Stimulated activated CD4-positive, alpha-beta T cell treated with anti-CD3 and anti-CD28 coated beads, Interleukin-1b, Interleukin-23, amount 100 ng/mL, for 48 hours (primary cell): ENCODE measurements at regions not wholly inside any gene's neighbourhood (a gene's known extent, or its start where the extent isn't known, plus 50 kb on each side); places are given as distances from the start of the nearest gene placed in this dataset.
"Not testable (repeated sequence)": the region's sequence is repeated elsewhere in the genome, so short reads cannot be mapped to it uniquely, and the experiment has no call there.

Experiments used
- DNase-seq: peaks from one replicate; pipeline ENCODE4 v3.0.0-alpha.2; 2020

DNA sequence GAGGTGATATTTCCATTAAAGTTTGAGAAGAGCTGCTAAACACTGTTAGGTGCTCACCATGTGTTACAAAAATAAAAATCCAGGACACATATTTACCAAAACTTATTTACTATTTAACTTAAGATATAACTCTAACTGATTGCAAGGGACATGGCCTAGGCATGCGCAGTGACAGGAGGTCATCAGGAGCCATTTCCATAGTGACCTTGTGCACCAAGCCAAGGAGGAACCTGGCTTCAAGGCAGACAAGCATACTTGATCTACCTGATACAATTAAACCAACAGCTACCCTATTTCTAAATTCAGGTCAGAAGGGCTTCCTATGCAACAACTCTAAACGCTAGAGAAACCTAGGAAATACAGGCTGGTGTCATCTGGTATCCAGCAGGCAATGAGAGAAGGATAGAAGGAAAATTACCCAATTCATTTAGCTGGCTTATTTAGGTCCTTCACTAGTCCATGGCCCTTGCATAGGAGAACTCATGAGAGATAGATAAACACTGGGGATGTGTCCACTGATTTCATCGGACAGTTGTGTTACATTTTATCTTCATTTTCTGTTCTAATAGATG is 134.4 kb downstream of the FOXB1 start:
- DNase-seq = no peak

GRCh38 chr15:60152386-60152785 is 148.3 kb downstream of the FOXB1 start:
- no peak for DNase-seq

GRCh38 chr15:60154764-60155325 is 150.7 kb downstream of the FOXB1 start:
- DNase-seq = no peak

DNA sequence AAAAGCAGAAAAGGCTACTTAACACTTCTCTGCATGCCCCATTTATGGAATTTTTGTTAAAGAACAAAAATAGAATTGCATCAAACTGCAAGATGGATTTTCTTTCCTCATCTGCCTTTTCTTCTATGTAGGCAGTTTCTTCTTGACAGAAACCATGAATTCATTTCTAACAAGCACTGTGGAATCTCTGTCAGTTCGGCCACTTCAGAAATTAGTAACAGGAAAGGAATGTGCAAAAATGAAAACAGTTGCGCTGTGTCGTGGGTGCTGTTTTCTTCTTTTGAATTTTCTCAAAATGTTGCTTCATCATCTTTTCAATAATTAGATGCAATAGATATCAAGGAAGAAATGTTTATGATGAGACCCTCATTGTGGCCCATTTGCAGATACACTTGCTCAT is 151.6 kb downstream of the FOXB1 start:
- DNase-seq = no peak

DNA sequence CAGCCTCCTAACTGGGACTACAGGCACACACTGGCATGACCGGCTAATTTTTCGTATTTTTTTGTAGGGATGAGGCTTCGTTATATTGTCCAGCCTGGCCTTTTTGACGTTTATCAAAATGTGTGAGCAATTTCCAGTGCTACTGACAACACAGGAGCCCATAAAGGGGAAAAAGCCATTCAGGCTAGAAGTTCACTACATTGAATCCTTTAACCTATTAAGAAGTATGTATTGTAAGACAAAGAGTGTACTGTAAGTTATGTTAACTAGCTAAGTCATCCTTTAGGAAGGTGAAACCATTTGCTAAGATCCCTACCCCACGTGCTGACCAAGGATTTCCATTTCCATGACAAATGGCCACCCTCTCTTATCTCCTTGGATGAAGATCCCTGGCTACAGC is 156.8 kb downstream of the FOXB1 start:
- DNase-seq = no peak

DNA sequence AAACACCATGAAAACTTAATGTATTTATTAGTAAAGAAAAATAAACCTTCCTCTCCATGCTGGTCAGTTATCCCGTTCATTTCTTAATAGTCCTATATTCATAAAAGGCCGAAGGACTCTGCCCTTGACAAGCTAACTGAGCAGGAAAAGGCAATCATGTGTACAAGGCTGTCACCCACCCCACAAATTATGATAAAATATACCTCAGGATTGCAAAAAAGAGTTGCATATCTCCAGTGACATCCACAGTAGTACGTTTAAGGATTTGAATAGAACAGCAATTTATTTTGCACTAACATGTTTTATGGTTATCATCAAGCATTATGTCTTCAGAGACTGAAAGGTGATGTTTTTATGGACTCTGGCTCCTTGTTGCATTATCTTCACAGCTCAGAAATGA is 157.6 kb downstream of the FOXB1 start:
- no peak for DNase-seq

DNA sequence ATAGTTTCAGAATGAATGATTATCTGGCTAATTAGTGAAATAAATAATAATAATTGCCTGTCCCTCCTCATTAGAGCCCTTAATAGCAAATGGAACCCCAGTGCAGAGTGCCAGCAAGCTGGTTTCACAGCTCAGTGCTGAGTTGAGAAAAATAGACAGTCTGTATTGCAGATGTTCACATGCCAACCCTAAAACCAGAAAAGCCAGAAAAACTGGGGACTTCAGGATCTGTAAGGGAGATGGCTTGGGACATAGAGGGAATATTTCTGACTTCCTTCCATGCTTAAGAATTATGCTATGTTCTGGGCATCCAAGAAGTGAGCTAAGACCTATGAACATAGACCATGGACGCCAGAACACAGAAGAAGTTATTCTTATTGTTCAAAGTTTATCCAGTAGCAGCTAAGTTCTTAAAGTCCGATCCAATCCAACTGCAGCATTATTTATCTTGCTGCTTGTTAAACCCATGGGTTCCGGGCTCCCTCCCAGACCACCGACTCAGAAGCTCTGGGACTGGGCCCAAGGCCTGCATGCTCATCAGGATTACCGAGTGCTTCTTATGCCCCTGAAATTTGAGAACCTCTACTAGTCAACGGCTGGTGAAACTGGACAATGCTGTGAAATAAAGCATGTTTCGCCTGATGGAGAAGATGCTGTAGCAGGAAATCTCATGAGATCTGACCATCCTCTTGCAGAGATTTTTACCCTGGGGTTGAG is 158.3 kb downstream of the FOXB1 start:
- DNase-seq = no peak

DNA sequence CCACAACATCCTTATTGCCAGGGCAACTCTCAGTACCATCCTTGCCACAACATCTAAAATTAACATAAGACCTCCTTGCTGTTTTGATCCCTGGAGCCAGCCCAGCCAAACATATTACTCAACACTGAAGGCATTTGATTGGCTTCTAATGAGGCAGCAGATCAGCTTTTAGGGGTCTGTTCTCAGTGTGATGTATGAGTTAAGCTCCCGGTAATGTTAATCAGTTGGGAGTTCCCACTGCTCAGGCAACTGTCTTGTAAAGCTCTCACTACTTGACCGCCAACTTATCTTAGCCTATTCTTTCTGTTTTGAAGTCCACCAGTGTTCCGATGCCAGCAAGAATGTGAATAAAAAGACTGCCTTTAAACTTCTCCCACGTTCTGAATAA is 158.9 kb downstream of the FOXB1 start:
- DNase-seq = no peak

DNA sequence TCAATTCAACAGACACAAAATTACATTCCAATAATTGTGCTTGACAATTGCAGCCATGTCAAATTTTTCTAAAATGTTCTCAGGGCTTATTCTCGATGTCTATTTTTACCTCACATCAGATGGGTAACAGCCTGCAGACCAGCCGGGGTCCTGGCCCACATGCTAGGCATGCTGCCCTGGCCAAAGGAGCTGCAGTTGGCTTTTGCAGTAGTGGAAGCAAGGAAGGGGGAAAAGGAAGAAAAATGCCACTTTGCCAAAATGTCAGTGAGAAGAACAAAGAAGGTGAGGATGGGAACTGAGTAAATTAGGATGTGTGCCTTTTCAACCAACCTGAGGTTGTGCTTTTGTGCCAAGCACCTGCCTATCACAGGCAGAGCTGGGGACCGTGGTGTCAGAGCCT is 161.0 kb downstream of the FOXB1 start:
- no peak for DNase-seq

DNA sequence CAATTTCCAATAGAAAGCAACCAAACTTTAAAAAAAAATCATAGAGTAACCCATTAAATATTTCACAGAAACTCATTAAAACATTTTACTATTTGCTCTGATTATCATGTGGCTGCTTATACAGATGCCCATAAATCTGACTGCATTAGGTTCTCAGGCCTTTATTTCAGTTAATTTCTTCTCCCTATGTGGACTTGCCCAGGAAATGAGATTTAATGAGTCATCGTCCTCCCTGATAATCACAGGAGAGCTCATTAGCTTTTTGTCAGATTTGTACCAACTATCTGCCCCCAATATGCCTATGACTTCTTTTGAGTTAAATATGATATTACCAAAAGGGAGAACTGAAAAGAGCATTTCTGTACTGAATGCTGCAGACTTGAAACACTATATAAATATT is 168.0 kb downstream of the FOXB1 start:
- DNase-seq = no peak

- DNase-seq = peak; percentile 6
Observed at GRCh38 chr15:60179786-60180391, 175.8 kb downstream of the FOXB1 start.

- DNase-seq = not testable (repeated sequence)
Observed at GRCh38 chr15:60181957-60182356, 177.8 kb downstream of the FOXB1 start.

DNA sequence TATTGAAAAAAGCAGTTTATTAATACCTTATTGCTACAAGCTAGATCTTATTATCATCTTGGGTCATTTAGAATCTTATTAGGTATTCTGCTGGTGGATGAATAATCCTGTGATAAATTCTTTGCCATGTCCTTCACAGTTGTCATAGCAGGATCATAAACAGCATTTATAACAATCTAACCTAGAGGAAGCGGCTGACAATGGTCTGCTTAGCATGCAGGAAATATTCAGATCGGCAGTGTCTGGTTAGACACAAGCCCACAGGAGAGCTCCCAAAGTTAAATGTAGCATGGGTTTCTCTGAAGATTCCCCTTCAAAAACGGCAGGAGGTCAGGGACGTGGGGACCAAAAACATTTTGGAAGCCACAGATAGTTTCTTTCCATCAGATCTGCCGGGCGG is 179.3 kb downstream of the FOXB1 start:
- DNase-seq = no peak

DNA sequence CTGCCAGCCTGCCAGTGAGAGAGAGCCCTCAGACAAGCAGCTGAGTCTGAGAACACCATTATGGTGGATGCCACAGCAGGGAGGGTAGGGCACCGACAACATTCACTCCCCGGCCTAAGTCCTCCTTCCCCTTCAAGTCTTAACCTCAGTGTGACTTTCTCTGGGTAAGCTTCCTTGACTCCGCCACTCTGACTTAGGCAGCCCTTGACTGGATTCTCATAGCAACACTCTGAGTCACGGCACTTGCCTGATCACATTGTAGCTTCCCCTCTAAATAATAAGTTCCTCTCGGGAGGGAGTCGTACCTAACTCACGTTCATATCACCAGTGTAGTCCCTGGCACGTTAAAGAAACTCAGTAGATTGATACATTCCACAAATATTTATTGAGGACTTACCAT is 180.5 kb downstream of the FOXB1 start:
- no peak for DNase-seq

DNA sequence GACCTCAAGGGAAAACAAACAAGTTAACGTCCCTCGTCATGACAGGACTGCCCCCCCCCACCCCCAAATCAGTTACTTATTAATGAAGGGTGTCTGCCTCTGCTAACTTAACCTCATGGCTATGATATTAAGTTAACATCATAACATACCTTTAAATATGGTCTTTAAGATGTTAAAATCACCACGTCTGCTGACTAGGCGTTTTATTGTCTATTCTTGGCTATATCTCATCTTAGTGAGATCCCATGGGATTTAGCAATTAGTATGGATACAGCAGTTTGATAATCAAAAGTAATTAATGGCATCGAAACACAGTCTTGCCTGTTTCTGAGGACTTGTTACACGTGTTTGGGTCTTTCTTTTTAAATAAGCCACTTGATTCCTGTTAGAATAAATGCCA is 186.9 kb downstream of the FOXB1 start:
- DNase-seq = no peak

DNA sequence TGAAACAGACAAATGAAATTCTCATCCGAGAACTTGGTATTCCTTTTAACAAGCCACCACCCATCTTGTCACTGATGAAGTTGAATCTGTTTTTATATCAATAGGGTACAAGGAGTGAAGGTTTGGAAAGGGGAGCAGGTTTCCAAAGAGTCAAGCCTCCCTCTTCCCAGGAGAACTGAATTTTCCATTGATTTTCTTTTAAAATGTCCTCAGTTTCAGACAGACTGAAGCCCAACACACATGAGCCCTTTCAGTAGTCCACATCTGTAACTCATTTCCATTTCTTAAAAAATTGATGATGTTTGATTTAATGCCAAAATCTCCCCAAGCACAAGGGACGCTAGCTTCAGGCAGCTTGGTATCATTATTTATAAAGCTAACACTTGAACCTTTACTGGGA is 187.7 kb downstream of the FOXB1 start:
- no peak for DNase-seq

DNA sequence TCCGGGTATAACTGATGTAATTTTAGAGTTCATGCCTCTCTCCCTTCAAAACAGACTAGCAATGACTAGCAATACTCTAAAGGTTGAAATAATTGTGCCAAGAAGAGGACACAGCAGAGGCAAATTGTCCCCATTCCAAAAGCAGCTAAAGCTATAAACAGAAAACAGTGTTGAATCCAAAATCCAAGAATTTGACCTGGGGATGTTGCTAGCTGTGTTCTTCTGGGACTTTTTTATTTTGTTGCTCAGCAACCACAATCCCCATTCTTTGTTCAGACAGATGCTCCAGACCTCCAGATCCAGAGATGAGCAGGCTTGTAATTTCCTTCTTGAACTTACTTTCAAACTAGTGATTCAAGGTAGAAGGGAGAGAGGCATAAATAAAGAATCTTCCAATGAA is 191.5 kb downstream of the FOXB1 start:
- DNase-seq = no peak

GRCh38 chr15:60204131-60204885 is 193.5 kb downstream of the ANXA2 start:
- no peak for DNase-seq

DNA sequence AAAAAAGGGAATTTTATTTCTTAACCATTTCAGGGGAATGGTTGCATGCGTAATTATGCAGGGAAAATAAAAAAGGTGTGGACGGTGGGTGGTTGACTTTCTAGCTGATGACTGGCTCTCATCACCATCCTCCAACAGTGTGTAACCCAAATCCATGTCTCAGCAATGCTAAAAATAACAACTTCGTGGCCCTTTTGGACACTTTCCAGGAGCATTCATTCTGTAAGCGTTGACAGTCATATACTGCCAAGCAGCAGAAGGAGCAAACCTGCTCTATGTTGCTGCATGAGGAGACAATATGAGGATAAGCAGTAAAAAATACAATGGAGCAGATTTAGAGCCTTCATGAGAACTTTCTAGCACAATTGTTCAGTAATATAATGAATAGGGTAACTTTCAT is 189.1 kb downstream of the ANXA2 start:
- no peak for DNase-seq

DNA sequence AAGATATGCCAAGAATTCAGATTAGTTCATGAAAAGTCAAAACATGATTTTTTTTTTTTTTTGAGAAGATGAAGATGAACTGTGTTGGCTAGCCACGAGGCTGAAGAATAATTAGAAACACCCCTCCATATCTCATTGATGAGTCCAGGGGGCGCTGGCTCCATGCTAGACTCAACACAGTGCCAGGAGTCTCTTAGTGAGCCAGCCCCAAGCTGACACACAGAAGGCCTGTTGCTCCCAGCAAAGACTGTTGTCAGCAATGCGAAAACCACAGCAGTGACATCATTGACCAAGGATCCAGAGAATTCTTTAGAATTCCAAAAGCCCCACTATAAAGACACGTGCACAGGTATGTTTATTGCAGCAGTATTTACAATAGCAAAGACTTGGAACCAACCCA is 185.2 kb downstream of the ANXA2 start:
- no peak for DNase-seq

DNA sequence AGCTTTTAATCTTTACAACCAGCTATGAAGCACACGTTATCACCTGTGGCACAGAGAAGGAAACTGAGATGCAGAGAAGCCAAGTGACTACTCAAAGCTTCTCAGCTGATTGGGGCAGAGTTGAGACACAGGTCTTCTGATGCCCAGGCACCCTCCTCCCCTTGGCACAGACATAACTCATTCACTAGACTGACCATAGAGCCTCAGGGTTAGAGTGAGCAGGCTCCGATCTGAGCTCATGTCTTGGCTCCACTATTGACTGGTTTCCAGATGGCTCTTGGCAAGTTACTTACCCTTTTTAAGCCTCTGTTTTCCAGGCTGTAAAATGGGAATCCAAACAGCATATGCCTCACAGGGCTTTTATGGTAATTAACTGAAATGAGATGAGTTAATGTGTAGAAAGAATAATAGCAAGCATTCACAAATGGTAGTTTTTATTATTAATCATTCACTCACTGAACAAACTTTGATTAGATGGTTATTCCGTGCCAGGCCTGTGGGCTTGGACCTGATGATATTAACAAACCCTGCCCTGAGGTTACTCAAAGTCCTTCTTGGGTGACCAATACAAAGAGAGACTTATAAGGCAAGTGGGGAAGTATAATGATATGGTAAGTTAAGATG is 184.3 kb downstream of the ANXA2 start:
- DNase-seq = no peak

DNA sequence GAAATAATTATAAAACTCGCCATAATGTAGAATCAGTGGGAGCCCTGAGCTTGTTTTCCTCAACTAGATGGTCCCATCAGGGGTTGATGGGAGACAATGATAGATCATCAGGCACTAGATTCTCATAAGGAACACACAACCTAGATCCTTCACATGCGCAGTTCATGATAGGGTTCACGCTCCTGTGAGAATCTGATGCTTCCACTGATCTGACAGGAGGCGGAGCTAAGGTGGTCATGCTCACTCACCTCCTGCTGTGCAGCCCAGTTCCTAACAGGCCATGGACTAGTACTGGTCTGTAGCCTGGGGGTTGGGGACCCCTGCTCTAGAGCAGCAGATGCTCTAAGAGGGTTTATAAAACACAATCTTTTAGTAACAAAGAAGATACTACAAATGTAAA is 183.6 kb downstream of the ANXA2 start:
- no peak for DNase-seq
